SH-SY5Y (cell line): ENCODE measurements at regions not wholly inside any gene's neighbourhood (a gene's known extent, or its start where the extent isn't known, plus 50 kb on each side); places are given as distances from the start of the nearest gene placed in this dataset.

Experiments
- GATA2 ChIP-seq: IDR thresholded peaks from 2 replicates; pipeline ENCODE4 v1.6.1; 2011; ENCODE audit warnings: mild to moderate bottlenecking, low read depth, low read length
- GATA3 ChIP-seq: IDR thresholded peaks from 2 replicates; pipeline ENCODE4 v1.6.1; 2011; ENCODE audit warnings: low read depth, mild to moderate bottlenecking, low read length, moderate library complexity

DNA sequence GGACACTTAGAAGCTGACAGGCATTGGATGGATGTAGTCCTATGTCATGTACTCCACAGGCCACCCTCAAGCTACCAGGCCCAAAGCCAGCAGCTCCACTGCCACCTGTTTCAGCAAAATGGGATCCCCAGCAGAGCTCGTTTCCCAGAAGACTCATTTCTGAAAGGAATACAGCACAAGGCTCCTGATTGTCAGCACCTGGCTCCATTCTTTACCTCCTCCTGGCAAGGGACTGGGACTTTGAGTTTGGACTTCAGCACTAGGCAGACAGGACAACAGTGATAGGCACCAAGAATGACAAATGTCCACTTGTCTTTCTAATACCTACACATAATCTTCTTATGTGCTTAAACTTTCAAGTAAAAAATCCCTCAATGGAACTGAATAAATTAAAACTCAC is 150.4 kb upstream of the RXFP2 start:
- TF ChIP-seq GATA2, result no peak
- no peak for TF ChIP-seq GATA3

DNA sequence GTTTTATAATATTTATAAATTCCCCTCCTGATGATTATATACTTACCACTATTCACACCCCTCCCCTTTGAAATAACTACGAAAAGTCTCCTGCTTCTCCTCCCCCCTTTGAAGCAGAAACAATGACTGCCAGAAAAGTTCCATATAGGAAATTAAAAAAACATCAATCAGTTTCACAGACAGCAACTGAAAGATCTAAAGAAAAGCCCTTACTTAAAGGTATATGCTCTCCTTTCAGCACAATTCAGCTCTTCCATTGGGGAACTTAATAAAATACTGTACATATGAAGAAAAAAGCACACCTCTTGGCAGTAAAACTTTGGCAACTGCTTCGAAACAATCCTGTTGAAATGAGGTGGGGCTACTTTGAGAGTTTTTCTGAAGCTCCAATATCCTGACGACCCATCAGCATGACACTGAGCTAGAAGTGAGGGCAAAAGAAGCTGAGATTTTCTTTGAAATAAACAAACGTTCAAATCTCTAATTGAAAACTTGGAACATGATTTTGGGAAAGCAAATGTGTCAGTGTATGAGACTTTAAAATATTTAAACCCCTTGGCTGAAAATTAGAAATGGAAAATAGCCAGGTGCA is 147.6 kb upstream of the RXFP2 start:
- TF ChIP-seq GATA3, result no peak
- no peak for TF ChIP-seq GATA2

DNA sequence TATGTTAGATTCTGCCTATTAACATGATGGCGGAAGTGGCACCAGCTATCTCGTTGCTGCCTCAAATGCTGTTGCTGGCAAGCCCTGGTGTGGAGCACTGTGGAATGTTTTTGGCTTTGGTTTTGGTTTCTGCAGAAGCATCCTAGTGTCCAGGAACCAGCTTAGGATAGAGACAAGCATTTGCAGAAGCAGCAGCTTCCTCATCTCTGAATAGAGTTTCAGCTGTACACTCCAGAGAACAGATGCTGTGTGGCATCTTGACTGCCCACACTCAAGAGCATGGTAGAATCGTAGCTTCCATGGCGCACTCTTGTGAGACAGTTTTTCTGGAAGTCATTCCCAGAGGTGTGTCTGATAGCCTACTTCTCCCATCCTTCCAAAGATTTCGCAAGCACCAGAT is 145.3 kb upstream of the RXFP2 start:
- no peak for TF ChIP-seq GATA3
- TF ChIP-seq GATA2, result no peak

DNA sequence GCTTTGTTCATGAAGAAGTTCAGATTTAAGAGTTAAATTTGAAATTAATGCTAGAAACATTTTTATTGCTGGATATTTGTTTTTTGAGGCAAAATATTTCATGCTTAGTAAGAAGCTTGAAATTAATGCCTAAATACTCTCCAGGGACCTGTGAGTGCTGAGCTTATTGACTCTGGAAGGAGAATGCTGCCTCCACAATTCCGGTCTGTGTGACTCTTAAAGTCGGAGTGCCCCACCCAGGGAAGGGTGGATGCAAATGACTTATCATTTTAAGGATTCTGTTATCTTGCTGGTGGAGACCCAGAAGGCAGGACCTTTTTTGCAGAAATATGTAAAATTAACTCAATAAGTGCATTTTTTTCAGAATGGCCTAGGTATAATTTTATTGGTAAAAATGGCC is 143.8 kb upstream of the RXFP2 start:
- TF ChIP-seq GATA3 (no peak), GATA2 (no peak)

DNA sequence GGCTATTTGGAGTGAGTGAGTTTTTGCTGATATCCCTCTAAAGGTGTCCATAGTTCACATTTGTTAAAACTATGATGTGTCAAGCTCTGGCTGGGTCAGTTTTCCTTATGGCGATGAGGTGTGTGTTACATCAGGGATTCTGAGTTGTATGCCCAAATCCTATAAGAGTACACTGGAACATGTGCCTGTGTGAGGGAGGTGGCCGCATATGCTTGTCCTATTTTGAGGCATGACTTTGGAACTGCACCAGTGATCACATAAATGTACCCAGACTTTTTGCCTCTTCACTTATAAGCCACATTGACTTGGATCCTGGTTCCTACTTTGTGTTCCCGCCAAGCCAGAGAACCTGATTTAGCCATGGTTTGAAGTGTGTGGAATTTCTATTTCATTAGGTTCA is 140.3 kb upstream of the RXFP2 start:
- no peak for TF ChIP-seq GATA2
- TF ChIP-seq GATA3, result no peak

- TF ChIP-seq GATA2, result no peak
- TF ChIP-seq GATA3, result no peak
Observed at GRCh38 chr13:31605076-31605860, 134.1 kb upstream of the RXFP2 start.

DNA sequence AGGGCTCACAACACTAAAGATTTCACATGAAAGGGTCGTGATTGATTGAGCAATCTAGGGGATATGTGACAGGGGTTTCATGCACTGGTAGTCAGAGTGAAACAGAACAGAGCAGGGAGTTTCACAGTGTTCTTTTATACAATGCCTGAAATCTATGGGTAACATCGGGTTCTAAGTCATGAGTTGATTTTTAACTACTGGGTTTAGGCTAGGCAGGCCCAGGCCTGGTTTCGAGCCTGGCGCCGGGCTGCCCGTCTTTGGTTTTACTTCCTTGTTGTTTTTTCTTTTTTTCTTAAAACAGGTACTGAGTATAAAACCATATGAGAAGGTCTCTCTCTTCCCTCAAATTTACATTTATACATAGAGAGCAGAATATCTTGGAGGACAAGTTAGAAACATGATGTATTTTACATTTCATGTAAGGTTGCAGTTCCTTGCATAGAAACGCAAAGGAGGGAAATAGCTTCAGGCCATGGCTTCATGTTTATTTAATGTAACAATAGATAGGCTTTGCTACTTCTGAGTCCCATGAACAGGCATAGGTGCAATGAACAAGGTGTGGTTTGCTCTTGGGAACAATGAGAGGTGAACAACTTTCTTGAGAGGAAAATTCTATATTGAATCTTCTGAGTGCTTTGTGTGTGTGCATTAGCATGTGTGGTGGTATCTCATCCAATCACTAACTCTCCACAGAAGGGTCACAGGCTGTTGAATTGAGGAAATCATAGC is 128.9 kb upstream of the RXFP2 start:
- TF ChIP-seq GATA2 (no peak), GATA3 (no peak)

DNA sequence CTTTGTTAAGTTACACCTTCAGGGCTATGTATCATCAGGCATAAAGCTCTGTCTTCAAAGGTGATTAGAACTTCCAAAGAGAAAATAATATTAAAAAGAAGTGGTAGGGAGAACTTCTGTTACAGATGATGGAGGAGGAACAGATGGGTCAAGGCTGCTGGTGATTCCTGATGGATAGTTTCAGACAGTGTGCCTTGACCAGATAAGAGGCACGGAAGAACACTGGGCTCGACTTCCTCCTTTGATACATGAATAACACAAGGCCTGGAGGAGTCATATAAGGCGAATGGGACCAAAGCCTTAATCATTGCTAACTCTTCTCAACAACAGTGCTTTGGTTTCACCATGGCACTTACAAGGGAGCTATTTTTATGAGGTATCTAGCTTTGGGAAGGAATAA is 128.1 kb upstream of the RXFP2 start:
- TF ChIP-seq GATA3 (no peak), GATA2 (no peak)

DNA sequence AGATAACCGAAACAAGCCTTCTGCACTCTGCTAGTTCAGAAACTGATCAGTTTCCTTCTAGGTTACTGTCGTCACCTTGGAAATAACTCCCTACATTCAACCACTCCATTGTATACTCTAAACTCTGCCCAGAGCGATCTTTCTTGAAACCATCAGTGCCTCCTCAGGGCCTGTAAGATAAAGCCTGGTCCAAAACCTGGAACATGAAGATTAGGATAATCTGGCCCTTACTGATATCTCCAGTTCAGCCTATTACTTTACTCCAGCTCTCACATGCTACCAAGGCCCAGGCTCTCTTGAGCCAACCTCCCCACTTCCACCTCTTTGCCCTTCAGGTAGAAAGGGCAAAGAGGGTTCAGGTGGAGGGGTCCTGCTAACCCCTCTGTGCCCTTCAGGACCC is 125.3 kb upstream of the RXFP2 start:
- TF ChIP-seq GATA2 (no peak), GATA3 (no peak)

- TF ChIP-seq GATA2 (no peak), GATA3 (no peak)
Observed at GRCh38 chr13:31614704-31615103, 124.6 kb upstream of the RXFP2 start.

- TF ChIP-seq GATA2 (no peak), GATA3 (no peak)
Observed at GRCh38 chr13:31625115-31625514, 114.2 kb upstream of the RXFP2 start.

DNA sequence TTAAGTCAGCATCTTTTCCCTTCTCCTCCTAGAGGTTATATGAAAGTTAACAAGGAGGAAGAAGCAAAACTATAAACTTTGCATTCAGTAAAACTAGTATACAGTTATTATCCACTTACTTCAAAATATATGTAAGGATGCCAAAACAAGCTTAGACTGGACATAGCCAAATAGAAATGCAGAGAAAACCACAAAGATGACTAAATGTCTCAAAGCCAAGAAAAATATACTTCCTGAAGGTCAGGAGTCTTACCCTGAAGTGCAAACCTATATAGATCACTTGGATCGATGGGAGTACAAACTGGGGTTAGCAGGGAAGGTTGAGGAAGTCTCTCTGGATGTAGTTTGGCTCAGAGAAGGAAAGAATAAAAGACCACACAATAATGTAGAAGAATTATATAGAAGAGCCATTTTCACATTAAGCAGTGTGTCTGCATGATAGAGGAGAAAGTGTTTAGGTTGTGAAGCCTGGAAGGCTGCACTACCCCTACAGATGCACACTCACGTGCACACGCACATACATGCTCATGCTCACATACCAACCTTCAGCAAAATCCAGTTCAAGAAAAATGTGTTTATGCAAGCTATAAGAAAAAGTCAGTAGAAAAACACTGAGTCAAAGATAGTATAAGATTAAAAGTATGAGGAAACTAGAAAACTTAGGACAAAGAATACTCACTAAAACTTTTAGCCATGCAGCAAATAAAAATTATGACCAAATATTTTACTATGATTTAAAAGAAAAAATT is 112.1 kb upstream of the RXFP2 start:
- TF ChIP-seq GATA2, result no peak
- no peak for TF ChIP-seq GATA3

DNA sequence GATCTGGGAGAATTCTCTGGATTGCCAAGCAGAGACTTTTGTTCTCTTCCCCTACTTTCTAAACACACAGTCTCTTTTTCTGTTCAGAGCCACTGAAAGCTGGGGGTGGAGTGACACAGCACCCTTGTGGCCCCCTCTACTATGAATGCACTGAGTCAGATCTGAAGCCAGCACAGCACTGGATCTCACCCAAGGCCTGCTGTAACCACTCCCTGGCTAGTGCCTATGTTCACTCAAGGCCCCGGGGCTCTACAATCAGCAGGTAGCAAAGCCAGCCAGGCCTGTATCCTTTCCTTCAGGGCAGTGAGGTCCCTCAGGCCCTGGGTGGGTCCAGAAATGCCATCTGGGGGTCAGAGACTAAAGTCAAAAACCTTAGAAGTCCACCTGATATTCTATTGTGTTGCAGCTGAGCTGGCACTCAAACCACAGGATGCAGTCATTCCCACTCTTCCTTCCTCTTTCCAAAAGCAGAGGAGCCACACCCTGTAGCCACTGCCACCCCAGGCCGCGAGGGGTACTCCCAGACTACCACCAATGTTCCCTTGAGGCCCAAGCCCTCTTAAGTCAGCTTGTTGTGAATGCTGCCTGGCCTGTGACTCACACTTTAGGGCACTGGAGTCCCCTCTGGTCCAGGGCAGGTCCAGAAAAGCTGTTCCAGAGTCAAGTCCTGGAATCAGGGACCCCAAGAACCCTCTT is 110.1 kb upstream of the RXFP2 start:
- TF ChIP-seq GATA2, result no peak
- no peak for TF ChIP-seq GATA3

- TF ChIP-seq GATA2, result no peak
- TF ChIP-seq GATA3, result no peak
Observed at GRCh38 chr13:31631071-31631470, 108.3 kb upstream of the RXFP2 start.

- TF ChIP-seq GATA3 (no peak), GATA2 (no peak)
Observed at GRCh38 chr13:31631746-31632145, 107.6 kb upstream of the RXFP2 start.
